Tibial artery (tissue), 4 donors: ENCODE measurements at regions not wholly inside any gene's neighbourhood (a gene's known extent, or its start where the extent isn't known, plus 50 kb on each side); places are given as distances from the start of the nearest gene placed in this dataset.
"Not testable (repeated sequence)": the region's sequence is repeated elsewhere in the genome, so short reads cannot be mapped to it uniquely, and the experiment has no call there.

Experiments used
- DNase-seq, 2 donors: peaks; one replicate each; pipeline ENCODE4 v3.0.0-alpha.2; 2019
- H3K27ac ChIP-seq, 2 donors: fragments of 200-600 bp; sonication (generic) in 1 of 2; 1 replicate in 1 of 2; 2 replicates in 1 of 2; pipeline ENCODE4 v1.5.1; 2018 to 2019; ENCODE audit warnings: mild to moderate bottlenecking in 1 of 2
- H3K27me3 ChIP-seq, 2 donors: fragments of 200-600 bp; sonication (generic) in 1 of 2; one replicate each; pipeline versions ENCODE4 v1.5.1 to v1.6.0; 2016 to 2019
- H3K36me3 ChIP-seq, 3 donors: fragments of 200-600 bp; sonication (generic) in 2 of 3; one replicate each; pipeline ENCODE4 v1.5.1; 2016 to 2019; ENCODE audit warnings: mild to moderate bottlenecking in 2 of 3
- H3K4me1 ChIP-seq, 4 donors: fragments of 200-600 bp; sonication (generic) in 2 of 4; 1 replicate in 3 of 4; 2 replicates in 1 of 4; pipeline ENCODE4 v1.5.1; 2016 to 2019
- H3K4me3 ChIP-seq, 2 donors: fragments of 200-600 bp; sonication (generic) in 1 of 2; 1 replicate in 1 of 2; 2 replicates in 1 of 2; pipeline ENCODE4 v1.5.1; 2018 to 2019; ENCODE audit warnings: mild to moderate bottlenecking in 2 of 2
- H3K9me3 ChIP-seq, 3 donors: fragments of 200-600 bp; sonication (generic) in 1 of 3; one replicate each; pipeline ENCODE4 v1.5.1; 2016 to 2019
- intact Hi-C: fragments of 100-400 bp; cut with DNase I; formaldehyde crosslinking; loops from one replicate; pipeline ENCODE4 v1.15.0; 2023; ENCODE audit warnings: low total_unique reads
- TF ChIP-seq, protein P1 (sequence below), 2 experiments: fragments of 200-600 bp in 1 of 2; fragments of 450-650 bp in 1 of 2; IDR thresholded peaks; one replicate each; pipeline ENCODE4 v1.5.1; 2017 to 2019; ENCODE audit warnings: antibody characterized with exemption in 2 of 2, mild to moderate bottlenecking in 1 of 2, moderate library complexity in 1 of 2

DNA sequence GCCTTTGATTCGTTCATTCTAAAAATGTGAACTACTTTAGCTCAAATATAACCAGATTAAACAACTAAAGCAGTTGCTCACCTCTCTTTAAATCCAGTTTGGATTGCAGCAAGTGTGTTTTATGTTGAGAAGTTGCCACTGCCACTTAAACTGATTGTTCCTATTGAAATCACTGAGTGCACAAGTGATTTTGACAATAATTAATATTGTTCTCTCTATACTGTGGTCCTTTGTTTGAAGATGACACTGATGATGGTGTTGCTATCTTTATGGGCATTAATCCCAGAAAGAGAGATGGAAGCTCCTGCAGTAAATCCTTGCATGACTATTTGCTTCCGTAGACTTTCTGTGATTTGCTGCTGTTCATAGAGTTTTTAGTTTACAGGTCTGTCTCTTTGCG lies 251.4 kb upstream of the ZEB2 start:
- intact Hi-C loops = no loop called here
- Histone ChIP-seq H3K9me3 (no peaks in the 10 kb centered on the region), H3K27me3 (no peaks in the 10 kb centered on the region), H3K36me3 (no peaks in the 10 kb centered on the region), H3K27ac (no peak overlapping the region), H3K4me3 (no peak overlapping the region), H3K4me1 (peaks cover 0 to 4% (median 0%) of the 10 kb centered on the region in 4 donors)
- TF ChIP-seq, protein P1, sequence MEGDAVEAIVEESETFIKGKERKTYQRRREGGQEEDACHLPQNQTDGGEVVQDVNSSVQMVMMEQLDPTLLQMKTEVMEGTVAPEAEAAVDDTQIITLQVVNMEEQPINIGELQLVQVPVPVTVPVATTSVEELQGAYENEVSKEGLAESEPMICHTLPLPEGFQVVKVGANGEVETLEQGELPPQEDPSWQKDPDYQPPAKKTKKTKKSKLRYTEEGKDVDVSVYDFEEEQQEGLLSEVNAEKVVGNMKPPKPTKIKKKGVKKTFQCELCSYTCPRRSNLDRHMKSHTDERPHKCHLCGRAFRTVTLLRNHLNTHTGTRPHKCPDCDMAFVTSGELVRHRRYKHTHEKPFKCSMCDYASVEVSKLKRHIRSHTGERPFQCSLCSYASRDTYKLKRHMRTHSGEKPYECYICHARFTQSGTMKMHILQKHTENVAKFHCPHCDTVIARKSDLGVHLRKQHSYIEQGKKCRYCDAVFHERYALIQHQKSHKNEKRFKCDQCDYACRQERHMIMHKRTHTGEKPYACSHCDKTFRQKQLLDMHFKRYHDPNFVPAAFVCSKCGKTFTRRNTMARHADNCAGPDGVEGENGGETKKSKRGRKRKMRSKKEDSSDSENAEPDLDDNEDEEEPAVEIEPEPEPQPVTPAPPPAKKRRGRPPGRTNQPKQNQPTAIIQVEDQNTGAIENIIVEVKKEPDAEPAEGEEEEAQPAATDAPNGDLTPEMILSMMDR (IDR thresholded peaks at IDR 0.05) = no peak
- DNase-seq = no peak

DNA sequence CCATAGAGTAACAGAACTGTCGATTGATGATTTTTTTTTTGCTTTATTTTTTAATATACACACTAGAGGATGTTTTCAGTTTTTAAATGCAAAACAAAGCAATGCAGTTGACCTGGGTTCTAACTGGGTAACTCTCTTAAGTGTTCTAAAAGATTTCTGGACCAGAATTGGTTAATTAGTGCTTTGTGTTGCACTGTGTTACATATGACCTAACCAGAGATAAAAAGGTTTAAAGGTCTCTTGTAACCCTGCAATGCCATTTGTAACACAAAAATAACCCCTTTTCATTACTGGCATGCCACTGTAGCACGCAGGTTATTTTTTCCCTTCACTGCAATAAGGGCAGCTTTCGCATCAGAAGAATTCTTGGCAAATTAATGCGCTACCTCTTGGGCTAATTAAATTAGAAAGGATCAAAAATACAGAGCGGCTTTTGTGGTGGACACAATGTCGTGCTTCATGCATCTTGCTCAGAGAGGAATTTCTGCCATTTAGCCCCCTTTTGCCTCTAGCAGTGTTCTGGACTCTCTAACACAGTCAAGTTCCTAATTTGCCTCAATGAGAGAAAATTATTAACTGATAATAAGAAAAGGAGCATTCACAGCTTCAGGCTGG lies 250.8 kb upstream of the ZEB2 start:
- Histone ChIP-seq H3K27me3 (no peaks in the 10 kb centered on the region), H3K4me3 (no peak overlapping the region), H3K9me3 (no peaks in the 10 kb centered on the region), H3K4me1 (peaks cover 0 to 4% (median 0%) of the 10 kb centered on the region in 4 donors), H3K27ac (no peak overlapping the region), H3K36me3 (no peaks in the 10 kb centered on the region)
- intact Hi-C loops = no loop called here
- TF ChIP-seq, protein P1 (IDR thresholded peaks at IDR 0.05) = no peak
- DNase-seq = no peak

DNA sequence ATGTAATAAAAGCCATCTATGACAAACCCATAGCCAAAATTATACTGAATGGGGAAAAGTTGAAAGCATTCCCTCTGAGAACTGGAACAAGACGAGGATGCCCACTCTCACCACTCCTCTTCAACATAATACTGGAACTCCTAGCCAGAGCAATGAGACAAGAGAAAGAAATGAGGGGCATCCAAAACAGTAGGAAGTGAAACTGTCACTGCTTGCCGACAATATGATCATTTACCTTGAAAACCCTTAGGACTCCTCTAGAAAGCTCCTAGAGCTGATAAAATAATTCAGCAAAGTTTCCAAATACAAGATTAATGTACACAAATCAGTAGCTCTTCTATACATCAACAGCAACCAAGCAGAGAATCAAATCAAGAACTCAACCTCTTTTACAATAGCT lies 241.0 kb upstream of the ZEB2 start:
- H3K27ac ChIP-seq, H3K36me3 ChIP-seq, H3K4me1 ChIP-seq, H3K4me3 ChIP-seq, intact Hi-C loops, DNase-seq, H3K27me3 ChIP-seq, H3K9me3 ChIP-seq: not testable (repeated sequence)

DNA sequence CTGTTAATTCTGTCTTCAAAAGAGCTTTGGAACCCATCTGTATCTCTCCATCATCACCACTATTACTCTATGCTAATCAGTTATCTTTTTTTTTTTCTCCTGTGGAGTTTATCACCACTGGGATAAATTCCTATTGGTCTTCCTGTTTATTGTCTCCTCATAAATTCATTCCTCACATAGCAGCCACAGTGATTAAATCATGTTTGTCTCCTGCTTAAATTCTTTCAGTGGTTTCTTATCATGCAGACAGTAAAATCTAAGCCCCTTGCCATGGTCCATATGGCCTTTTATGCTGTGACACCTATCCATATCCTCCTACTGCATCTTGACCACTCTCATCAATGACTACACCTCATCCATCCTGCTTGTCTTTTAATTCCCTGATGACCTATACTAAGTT lies 239.8 kb upstream of the ZEB2 start:
- Histone ChIP-seq H3K4me1 (no peaks in the 10 kb centered on the region), H3K9me3 (no peaks in the 10 kb centered on the region), H3K36me3 (no peaks in the 10 kb centered on the region), H3K27me3 (no peaks in the 10 kb centered on the region), H3K27ac (no peak overlapping the region), H3K4me3 (no peak overlapping the region)
- intact Hi-C loops = no loop called here
- TF ChIP-seq, protein P1 (IDR thresholded peaks at IDR 0.05) = no peak
- no peak for DNase-seq

DNA sequence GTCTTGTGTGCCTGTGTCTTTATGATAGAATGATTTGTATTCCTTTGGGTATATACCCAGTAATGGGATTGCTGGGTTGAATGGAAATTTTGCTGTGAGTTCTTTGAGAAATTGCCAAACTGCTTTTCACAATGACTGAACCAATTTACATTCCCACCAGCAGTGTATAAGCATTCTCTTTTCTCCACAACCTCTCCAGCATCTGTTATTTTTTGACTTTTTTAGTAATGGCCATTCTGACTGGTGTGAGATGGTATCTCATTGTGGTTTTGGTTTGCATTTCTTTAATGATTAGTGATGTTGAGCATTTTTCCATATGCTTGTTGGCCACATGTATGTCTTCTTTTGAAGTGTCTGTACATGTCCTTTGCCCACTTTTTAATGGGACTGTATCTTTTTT lies 238.3 kb upstream of the ZEB2 start:
- H3K27ac ChIP-seq, DNase-seq, H3K4me1 ChIP-seq, intact Hi-C loops, H3K9me3 ChIP-seq, H3K27me3 ChIP-seq, H3K4me3 ChIP-seq, H3K36me3 ChIP-seq: not testable (repeated sequence)

DNA sequence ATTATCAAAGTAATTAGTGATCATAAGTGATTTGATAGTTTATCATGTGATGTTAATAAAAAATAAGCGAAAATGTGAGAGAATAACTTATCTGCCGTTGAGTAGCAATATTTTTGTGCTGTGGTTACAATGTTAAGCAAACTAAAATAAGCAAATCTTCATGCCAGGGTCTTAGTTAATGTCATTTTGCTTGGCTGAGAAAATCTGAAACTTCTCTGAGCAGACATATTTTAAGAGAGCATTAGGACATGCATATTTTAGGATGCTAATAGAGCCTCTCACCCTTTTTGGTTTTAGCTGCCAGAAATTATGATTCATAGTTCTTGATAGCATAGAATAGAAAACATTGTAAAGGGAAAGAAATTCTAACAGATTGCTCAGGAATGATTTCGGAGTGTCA lies 233.5 kb upstream of the ZEB2 start:
- Histone ChIP-seq H3K27me3 (no peaks in the 10 kb centered on the region), H3K36me3 (no peaks in the 10 kb centered on the region), H3K4me3 (peak overlapping the region in 1 of 2 donors; percentile 8), H3K9me3 (peaks cover 0 to 4% (median 4%) of the 10 kb centered on the region in 3 donors), H3K27ac (peak overlapping the region; percentile 7 to 27), H3K4me1 (peaks cover 0 to 10% (median 0%) of the 10 kb centered on the region in 4 donors)
- intact Hi-C loops = no loop called here
- TF ChIP-seq, protein P1 (IDR thresholded peaks at IDR 0.05) = no peak
- DNase-seq = no peak
